HEK293 (cell line): ENCODE measurements at regions not wholly inside any gene's neighbourhood (a gene's known extent, or its start where the extent isn't known, plus 50 kb on each side); places are given as distances from the start of the nearest gene placed in this dataset.

Experiments used
- CTCF ChIA-PET: fragments of 350-600 bp; formaldehyde crosslinking; extraction: SDS; loops from one replicate; lab custom pipeline; 2021; ENCODE audit warnings: antibody characterized with exemption; lab: Yijun Ruan, JAX
- POLR2A ChIA-PET: fragments of 300-600 bp; formaldehyde crosslinking; extraction: SDS; loops from one replicate; lab custom pipeline; 2020; ENCODE audit warnings: antibody characterized with exemption, inconsistent platforms; lab: Yijun Ruan, JAX
- H3K27ac ChIP-seq: fragments of 200-500 bp; sonication (Bioruptor generic); 2 replicates; pipeline ENCODE4 v1.5.1; 2014; ENCODE audit warnings: low read depth, low read length, control low read depth, inconsistent platforms; ENCODE audit errors: extremely low read depth
- H3K36me3 ChIP-seq, 2 experiments: fragments of 200-500 bp in 1 of 2; sonication (Bioruptor generic) in 1 of 2; 1 replicate in 1 of 2; 2 replicates in 1 of 2; pipeline ENCODE4 v1.5.1; 2014 to 2017; ENCODE audit warnings: inconsistent platforms in 2 of 2, low read length in 2 of 2; ENCODE audit not compliant: control insufficient read depth in 2 of 2, insufficient read depth in 1 of 2
- H3K4me1 ChIP-seq: fragments of 200-500 bp; sonication (Bioruptor generic); 2 replicates; pipeline ENCODE4 v1.5.1; 2014; ENCODE audit warnings: mild to moderate bottlenecking, low read length, inconsistent platforms; ENCODE audit not compliant: control insufficient read depth, insufficient read depth
- H3K4me3 ChIP-seq: 2 replicates; pipeline ENCODE4 v1.5.1; 2011; ENCODE audit warnings: low read depth, mild to moderate bottlenecking, control low read depth, low read length, moderate library complexity
- H3K9me3 ChIP-seq: fragments of 200-500 bp; sonication (Bioruptor generic); 2 replicates; pipeline ENCODE4 v1.5.1; 2014; ENCODE audit warnings: low read depth, low read length, inconsistent platforms; ENCODE audit not compliant: control insufficient read depth, insufficient read depth
- AEBP2 ChIP-seq: fragments of 450-650 bp; formaldehyde crosslinking; IDR thresholded peaks from 2 replicates; pipeline ENCODE4 v1.5.1; 2016; ENCODE audit warnings: missing biosample characterization, missing genetic modification characterization, borderline replicate concordance
- GFI1B ChIP-seq: fragments of 450-650 bp; formaldehyde crosslinking; IDR thresholded peaks from 2 replicates; pipeline ENCODE4 v1.5.1; 2016; ENCODE audit warnings: missing biosample characterization, missing genetic modification characterization
- KLF16 ChIP-seq: fragments of 450-650 bp; formaldehyde crosslinking; IDR thresholded peaks from 2 replicates; pipeline ENCODE4 v1.5.1; 2017; ENCODE audit warnings: missing biosample characterization, missing genetic modification characterization
- OVOL3 ChIP-seq: fragments of 450-650 bp; formaldehyde crosslinking; IDR thresholded peaks from 2 replicates; pipeline ENCODE4 v1.5.1; 2016; ENCODE audit warnings: missing biosample characterization, missing genetic modification characterization
- SP2 ChIP-seq: fragments of 450-650 bp; formaldehyde crosslinking; IDR thresholded peaks from 2 replicates; pipeline ENCODE4 v1.5.1; 2016; ENCODE audit warnings: missing biosample characterization, missing genetic modification characterization
- WT1 ChIP-seq: fragments of 450-650 bp; formaldehyde crosslinking; IDR thresholded peaks from 2 replicates; pipeline ENCODE4 v1.5.1; 2016; ENCODE audit warnings: missing biosample characterization, missing genetic modification characterization
- ZBTB21 ChIP-seq: fragments of 450-650 bp; formaldehyde crosslinking; IDR thresholded peaks from 2 replicates; pipeline ENCODE4 v1.5.1; 2017; ENCODE audit warnings: missing biosample characterization, missing genetic modification characterization
- ZBTB7A ChIP-seq: fragments of 450-650 bp; formaldehyde crosslinking; IDR thresholded peaks from 2 replicates; pipeline ENCODE4 v1.5.1; 2016; ENCODE audit warnings: low read depth, missing biosample characterization, missing genetic modification characterization
- ZNF114 ChIP-seq: fragments of 450-650 bp; formaldehyde crosslinking; IDR thresholded peaks from 2 replicates; pipeline ENCODE4 v1.5.0; 2017; ENCODE audit warnings: missing biosample characterization, missing genetic modification characterization
- ZNF148 ChIP-seq: fragments of 450-650 bp; formaldehyde crosslinking; IDR thresholded peaks from 2 replicates; pipeline ENCODE4 v1.5.0; 2017; ENCODE audit warnings: missing biosample characterization, missing genetic modification characterization, borderline replicate concordance
- ZNF169 ChIP-seq: fragments of 450-650 bp; formaldehyde crosslinking; IDR thresholded peaks from 2 replicates; pipeline ENCODE4 v1.5.1; 2016; ENCODE audit warnings: missing biosample characterization, missing genetic modification characterization
- ZNF202 ChIP-seq: fragments of 450-650 bp; formaldehyde crosslinking; IDR thresholded peaks from 2 replicates; pipeline ENCODE4 v1.5.1; 2016; ENCODE audit warnings: missing biosample characterization, missing genetic modification characterization, borderline replicate concordance
- ZNF239 ChIP-seq: fragments of 450-650 bp; formaldehyde crosslinking; IDR thresholded peaks from 2 replicates; pipeline ENCODE4 v1.5.1; 2016; ENCODE audit warnings: missing biosample characterization, missing genetic modification characterization
- ZNF341 ChIP-seq: fragments of 450-650 bp; formaldehyde crosslinking; IDR thresholded peaks from 2 replicates; pipeline ENCODE4; 2016; ENCODE audit warnings: low read depth, missing biosample characterization, missing genetic modification characterization
- ZNF394 ChIP-seq: fragments of 450-650 bp; formaldehyde crosslinking; IDR thresholded peaks from 2 replicates; pipeline ENCODE4 v1.5.1; 2016; ENCODE audit warnings: missing biosample characterization, missing genetic modification characterization, mild to moderate bottlenecking, moderate library complexity, borderline replicate concordance
- ZNF426 ChIP-seq: fragments of 450-650 bp; formaldehyde crosslinking; IDR thresholded peaks from 2 replicates; pipeline ENCODE4 v1.5.1; 2017; ENCODE audit warnings: missing biosample characterization, missing genetic modification characterization, mild to moderate bottlenecking, inconsistent platforms, moderate library complexity
- ZNF449 ChIP-seq: fragments of 450-650 bp; formaldehyde crosslinking; IDR thresholded peaks from 2 replicates; pipeline ENCODE4 v1.5.1; 2017; ENCODE audit warnings: missing biosample characterization, mild to moderate bottlenecking, missing genetic modification characterization, moderate library complexity
- ZNF529 ChIP-seq: fragments of 450-650 bp; formaldehyde crosslinking; IDR thresholded peaks from 2 replicates; pipeline ENCODE4 v1.5.1; 2017; ENCODE audit warnings: missing genetic modification characterization, missing biosample characterization; ENCODE audit not compliant: insufficient replicate concordance
- ZNF558 ChIP-seq: fragments of 450-650 bp; formaldehyde crosslinking; IDR thresholded peaks from 2 replicates; pipeline ENCODE4 v1.5.1; 2016; ENCODE audit warnings: missing biosample characterization, missing genetic modification characterization
- ZNF768 ChIP-seq: fragments of 450-650 bp; formaldehyde crosslinking; IDR thresholded peaks from 2 replicates; pipeline ENCODE4 v1.5.1; 2018; ENCODE audit warnings: missing biosample characterization, mild to moderate bottlenecking, missing genetic modification characterization
- ZNF830 ChIP-seq: fragments of 450-650 bp; IDR thresholded peaks from 2 replicates; pipeline ENCODE4 v1.5.0; 2018; ENCODE audit warnings: missing biosample characterization, missing genetic modification characterization, low read depth, mild to moderate bottlenecking, moderate library complexity
- ZNF843 ChIP-seq: fragments of 450-650 bp; formaldehyde crosslinking; IDR thresholded peaks from 2 replicates; pipeline ENCODE4 v1.5.1; 2016; ENCODE audit warnings: missing biosample characterization, missing genetic modification characterization

- TF ChIP-seq ZNF148 (tag by site-specific recombination): no peak
- peak; percentile 28; the same call in 1 of the 2 replicates for TF ChIP-seq ZNF341
- TF ChIP-seq ZNF394 (tag by site-specific recombination): peak; percentile 98
- TF ChIP-seq SP2 (tag by site-specific recombination): no peak
- no peak for TF ChIP-seq ZNF768
- no peak for TF ChIP-seq ZNF239 (tag by site-specific recombination)
- TF ChIP-seq ZNF449 (tag by site-specific recombination): no peak
- TF ChIP-seq GFI1B (tag by site-specific recombination): 0 out of 2 replicates have a peak, but pooled peaks have one; percentile 44
- peak; percentile 83 for TF ChIP-seq ZNF558 (tag by site-specific recombination)
- peak; percentile 65 for TF ChIP-seq ZNF529 (tag by site-specific recombination)
- no peak for TF ChIP-seq KLF16 (tag by site-specific recombination)
- no peak for TF ChIP-seq WT1
- no peak for TF ChIP-seq ZBTB7A
These were observed 73.1 kb upstream of the PRNP start (continued) for GRCh38 chr20:4613184-4613583.

GRCh38 chr20:4610871-4611270, 75.4 kb upstream of the PRNP start:
- Histone ChIP-seq H3K36me3 (no peaks in the 10 kb centered on the region), H3K4me3 (no peak overlapping the region), H3K9me3 (no peaks in the 10 kb centered on the region), H3K27ac (no peak overlapping the region), H3K4me1 (peaks cover 10% of the 10 kb centered on the region)
- TF ChIP-seq ZNF558 (tag by site-specific recombination) (no peak), OVOL3 (no peak), ZNF426 (no peak), ZBTB21 (tag by site-specific recombination) (no peak), ZNF843 (tag by site-specific recombination) (no peak), AEBP2 (tag by site-specific recombination) (no peak), ZNF169 (no peak), ZNF830 (tag by site-specific recombination) (no peak), ZNF202 (no peak), ZNF114 (no peak)
- POLR2A ChIA-PET: no interaction called here
- CTCF ChIA-PET: interaction anchor here (2.5 kb wide), 1 partner anchor 109 kb away, joined by 14 read pairs; no protein-coding TSS in a partner anchor
